ENCODE measurements at regions not wholly inside any gene's neighbourhood (a gene's known extent, or its start where the extent isn't known, plus 50 kb on each side); places are given as distances from the start of the nearest gene placed in this dataset.

DNA sequence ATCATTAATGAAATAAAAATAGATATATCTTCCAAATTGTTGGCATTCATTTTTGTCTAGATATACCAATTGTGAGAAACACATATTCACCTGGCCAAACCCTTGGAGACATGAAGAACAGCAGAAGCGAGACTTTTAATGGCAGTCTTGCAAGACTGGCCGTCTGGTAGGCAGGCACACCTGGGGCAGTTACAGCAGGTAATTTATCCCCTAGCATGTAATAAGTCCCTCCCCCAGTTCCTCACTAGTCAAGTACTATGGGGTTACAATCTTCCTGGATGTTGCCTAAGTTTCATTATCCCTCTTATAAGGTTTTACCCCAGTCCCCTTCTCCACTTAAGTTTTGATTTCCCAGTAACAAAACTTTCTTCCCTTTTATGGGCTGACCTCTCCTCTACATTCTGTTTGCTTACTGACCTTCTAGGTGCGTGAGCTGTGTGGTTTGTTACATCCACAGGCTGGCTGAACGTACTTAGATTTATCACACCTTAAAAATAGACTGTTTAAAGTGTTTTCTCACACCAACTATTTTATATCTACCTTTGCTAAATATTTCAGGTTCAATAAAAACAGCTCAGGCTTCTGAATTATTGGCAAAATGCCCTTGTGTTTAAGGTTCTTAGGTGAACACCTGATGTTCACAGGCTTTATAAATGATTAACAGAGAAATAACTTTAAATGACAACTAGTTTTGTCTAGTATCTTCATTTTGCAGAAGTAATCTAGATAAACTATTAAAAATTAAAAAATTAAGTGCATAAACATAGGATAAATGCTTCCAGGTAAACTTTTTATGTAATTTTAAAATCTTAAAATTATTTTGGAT is 365.0 kb upstream of the TFPI start:
- TF ChIP-seq EP300 (IDR thresholded peaks at IDR 0.05; ENCODE audit: borderline replicate concordance in 1 of 2, low read depth in 2 of 2, low read length in 2 of 2): no peak
- TF ChIP-seq CHD1 (IDR thresholded peaks at IDR 0.05; ENCODE audit: low read depth, low read length): no peak
- TF ChIP-seq POLR2AphosphoS5 (IDR thresholded peaks at IDR 0.05; ENCODE audit: low read depth, low read length): no peak
- TF ChIP-seq, protein P1, sequence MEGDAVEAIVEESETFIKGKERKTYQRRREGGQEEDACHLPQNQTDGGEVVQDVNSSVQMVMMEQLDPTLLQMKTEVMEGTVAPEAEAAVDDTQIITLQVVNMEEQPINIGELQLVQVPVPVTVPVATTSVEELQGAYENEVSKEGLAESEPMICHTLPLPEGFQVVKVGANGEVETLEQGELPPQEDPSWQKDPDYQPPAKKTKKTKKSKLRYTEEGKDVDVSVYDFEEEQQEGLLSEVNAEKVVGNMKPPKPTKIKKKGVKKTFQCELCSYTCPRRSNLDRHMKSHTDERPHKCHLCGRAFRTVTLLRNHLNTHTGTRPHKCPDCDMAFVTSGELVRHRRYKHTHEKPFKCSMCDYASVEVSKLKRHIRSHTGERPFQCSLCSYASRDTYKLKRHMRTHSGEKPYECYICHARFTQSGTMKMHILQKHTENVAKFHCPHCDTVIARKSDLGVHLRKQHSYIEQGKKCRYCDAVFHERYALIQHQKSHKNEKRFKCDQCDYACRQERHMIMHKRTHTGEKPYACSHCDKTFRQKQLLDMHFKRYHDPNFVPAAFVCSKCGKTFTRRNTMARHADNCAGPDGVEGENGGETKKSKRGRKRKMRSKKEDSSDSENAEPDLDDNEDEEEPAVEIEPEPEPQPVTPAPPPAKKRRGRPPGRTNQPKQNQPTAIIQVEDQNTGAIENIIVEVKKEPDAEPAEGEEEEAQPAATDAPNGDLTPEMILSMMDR (IDR thresholded peaks at IDR 0.05; ENCODE audit: control extremely low read depth in 1 of 3, insufficient read depth in 1 of 3, low read depth in 1 of 3, low read length in 3 of 3): no peak
- TF ChIP-seq CBX5 (IDR thresholded peaks at IDR 0.05; ENCODE audit: low read depth, low read length): no peak
- TF ChIP-seq CBX8 (IDR thresholded peaks at IDR 0.05; ENCODE audit: borderline replicate concordance, low read depth, low read length): no peak
- TF ChIP-seq, protein P2, sequence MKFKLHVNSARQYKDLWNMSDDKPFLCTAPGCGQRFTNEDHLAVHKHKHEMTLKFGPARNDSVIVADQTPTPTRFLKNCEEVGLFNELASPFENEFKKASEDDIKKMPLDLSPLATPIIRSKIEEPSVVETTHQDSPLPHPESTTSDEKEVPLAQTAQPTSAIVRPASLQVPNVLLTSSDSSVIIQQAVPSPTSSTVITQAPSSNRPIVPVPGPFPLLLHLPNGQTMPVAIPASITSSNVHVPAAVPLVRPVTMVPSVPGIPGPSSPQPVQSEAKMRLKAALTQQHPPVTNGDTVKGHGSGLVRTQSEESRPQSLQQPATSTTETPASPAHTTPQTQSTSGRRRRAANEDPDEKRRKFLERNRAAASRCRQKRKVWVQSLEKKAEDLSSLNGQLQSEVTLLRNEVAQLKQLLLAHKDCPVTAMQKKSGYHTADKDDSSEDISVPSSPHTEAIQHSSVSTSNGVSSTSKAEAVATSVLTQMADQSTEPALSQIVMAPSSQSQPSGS (IDR thresholded peaks at IDR 0.05; ENCODE audit: low read length): no peak
- no peak for TF ChIP-seq EZH2 (IDR thresholded peaks at IDR 0.05; ENCODE audit: low read depth, low read length, severe bottlenecking)
- TF ChIP-seq SP1 (IDR thresholded peaks at IDR 0.05; ENCODE audit: low read depth, low read length): no peak
- TF ChIP-seq, protein P3, sequence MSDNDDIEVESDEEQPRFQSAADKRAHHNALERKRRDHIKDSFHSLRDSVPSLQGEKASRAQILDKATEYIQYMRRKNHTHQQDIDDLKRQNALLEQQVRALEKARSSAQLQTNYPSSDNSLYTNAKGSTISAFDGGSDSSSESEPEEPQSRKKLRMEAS (IDR thresholded peaks at IDR 0.05): no peak
- no peak for TF ChIP-seq RBBP5 (IDR thresholded peaks at IDR 0.05; ENCODE audit: borderline replicate concordance, low read depth, low read length)
- TF ChIP-seq MAFK (IDR thresholded peaks at IDR 0.05; ENCODE audit: low read depth, low read length): no peak

All from H1 (cell line).